ENCODE measurements at regions not wholly inside any gene's neighbourhood (a gene's known extent, or its start where the extent isn't known, plus 50 kb on each side); places are given as distances from the start of the nearest gene placed in this dataset.

DNA sequence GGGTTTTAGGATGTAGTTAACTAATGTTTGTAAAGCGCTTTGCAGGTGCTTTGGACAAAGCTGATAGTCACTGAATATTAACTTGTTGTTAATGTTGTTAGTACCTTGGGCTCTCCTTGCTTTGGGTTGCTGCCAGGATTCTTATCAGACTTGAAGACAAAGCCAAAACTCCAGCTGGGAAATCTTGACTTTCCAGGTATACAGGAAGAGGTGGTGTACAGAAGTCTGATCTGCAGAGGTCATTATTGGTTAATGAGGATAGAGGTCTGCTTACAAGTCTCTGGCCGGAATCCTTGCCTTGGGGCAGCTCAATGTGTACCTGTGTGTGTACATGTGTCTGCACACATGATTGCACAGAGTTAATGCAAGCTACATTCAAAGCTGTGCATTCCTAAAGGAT is 96.0 kb upstream of the POU3F1 start:
- no peak for ATAC-seq

GRCh38 chr1:38141483-38141882 is 94.9 kb upstream of the POU3F1 start:
- intact Hi-C loops (cut with micrococcal nuclease): no loop called here
- no peak overlapping the region for H3K4me2 ChIP-seq (ENCODE audit: low read length)
- no peaks in the 10 kb centered on the region for H3K79me2 ChIP-seq (ENCODE audit: insufficient read depth, low read length)
- peaks cover 8 to 13% of the 10 kb centered on the region in 2 experiments for H3K4me1 ChIP-seq (ENCODE audit: control insufficient read depth in 1 of 2, insufficient read depth in 2 of 2, low read length in 2 of 2)
- H3K36me3 ChIP-seq (ENCODE audit: control insufficient read depth in 1 of 2, insufficient read depth in 2 of 2, low read length in 2 of 2): no peaks in the 10 kb centered on the region
- no peaks in the 10 kb centered on the region for H3K9me3 ChIP-seq (ENCODE audit: control insufficient read depth in 1 of 2, insufficient read depth in 1 of 2, low read depth in 1 of 2, low read length in 2 of 2)
- no TSS peak for BruUV-seq (replicated peaks)
- POLR2A ChIA-PET: no interaction called here
- H3K27ac ChIP-seq (ENCODE audit: low read depth, low read length): no peak overlapping the region
- H3K9me2 ChIP-seq (ENCODE audit: insufficient read depth): no peaks in the 10 kb centered on the region
- CTCF ChIA-PET: no interaction called here
- RAD21 ChIA-PET (ENCODE audit: low non-redundant PET in 1 of 2, low total read pairs in 2 of 2, uncharacterized antibody in 2 of 2, unreplicated experiment in 2 of 2): no interaction called here
- no peak overlapping the region for H3K9ac ChIP-seq (ENCODE audit: low read length)
- no peak overlapping the region for H3K4me3 ChIP-seq (replicated peaks in 1 of 2; ENCODE audit: low read depth in 1 of 2, low read length in 2 of 2)
- H2AFZ ChIP-seq (ENCODE audit: low read depth, low read length, poor library complexity, severe bottlenecking): no peak overlapping the region
- no peak for DNase-seq (ENCODE audit: low read depth, low spot score)
- ATAC-seq: no peak
- H4K20me1 ChIP-seq (ENCODE audit: insufficient read depth): no peaks in the 10 kb centered on the region
- peaks cover 25% of the 10 kb centered on the region; the same call in 1 of the 2 replicates for H3K27me3 ChIP-seq (ENCODE audit: insufficient read depth, low read length)
- no peak for TF ChIP-seq ZFX (IDR thresholded peaks at IDR 0.05)
- no peak for TF ChIP-seq POLR2A (IDR thresholded peaks at IDR 0.05; ENCODE audit: borderline replicate concordance, extremely low read depth, insufficient read depth, insufficient read length)
- TF ChIP-seq FOSL1 (IDR thresholded peaks at IDR 0.05; ENCODE audit: low read depth): no peak
- no peak for TF ChIP-seq CBX3 (IDR thresholded peaks at IDR 0.05; ENCODE audit: low read depth)
- TF ChIP-seq JUND (IDR thresholded peaks at IDR 0.05): no peak
- no peak for TF ChIP-seq ZNF274 (IDR thresholded peaks at IDR 0.05; ENCODE audit: low read depth, low read length)
- TF ChIP-seq, protein P1, sequence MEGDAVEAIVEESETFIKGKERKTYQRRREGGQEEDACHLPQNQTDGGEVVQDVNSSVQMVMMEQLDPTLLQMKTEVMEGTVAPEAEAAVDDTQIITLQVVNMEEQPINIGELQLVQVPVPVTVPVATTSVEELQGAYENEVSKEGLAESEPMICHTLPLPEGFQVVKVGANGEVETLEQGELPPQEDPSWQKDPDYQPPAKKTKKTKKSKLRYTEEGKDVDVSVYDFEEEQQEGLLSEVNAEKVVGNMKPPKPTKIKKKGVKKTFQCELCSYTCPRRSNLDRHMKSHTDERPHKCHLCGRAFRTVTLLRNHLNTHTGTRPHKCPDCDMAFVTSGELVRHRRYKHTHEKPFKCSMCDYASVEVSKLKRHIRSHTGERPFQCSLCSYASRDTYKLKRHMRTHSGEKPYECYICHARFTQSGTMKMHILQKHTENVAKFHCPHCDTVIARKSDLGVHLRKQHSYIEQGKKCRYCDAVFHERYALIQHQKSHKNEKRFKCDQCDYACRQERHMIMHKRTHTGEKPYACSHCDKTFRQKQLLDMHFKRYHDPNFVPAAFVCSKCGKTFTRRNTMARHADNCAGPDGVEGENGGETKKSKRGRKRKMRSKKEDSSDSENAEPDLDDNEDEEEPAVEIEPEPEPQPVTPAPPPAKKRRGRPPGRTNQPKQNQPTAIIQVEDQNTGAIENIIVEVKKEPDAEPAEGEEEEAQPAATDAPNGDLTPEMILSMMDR (IDR thresholded peaks at IDR 0.05 in 2 of 3, conservative IDR thresholded peaks at IDR 0.05 in 1 of 3; ENCODE audit: borderline replicate concordance in 1 of 3, insufficient read depth in 1 of 3, low read depth in 2 of 3, low read length in 2 of 3): no peak
- TF ChIP-seq SRF (IDR thresholded peaks at IDR 0.05; ENCODE audit: low read depth): no peak
- no peak for TF ChIP-seq EGR1 (IDR thresholded peaks at IDR 0.05; ENCODE audit: low read depth)
- TF ChIP-seq, protein P2, sequence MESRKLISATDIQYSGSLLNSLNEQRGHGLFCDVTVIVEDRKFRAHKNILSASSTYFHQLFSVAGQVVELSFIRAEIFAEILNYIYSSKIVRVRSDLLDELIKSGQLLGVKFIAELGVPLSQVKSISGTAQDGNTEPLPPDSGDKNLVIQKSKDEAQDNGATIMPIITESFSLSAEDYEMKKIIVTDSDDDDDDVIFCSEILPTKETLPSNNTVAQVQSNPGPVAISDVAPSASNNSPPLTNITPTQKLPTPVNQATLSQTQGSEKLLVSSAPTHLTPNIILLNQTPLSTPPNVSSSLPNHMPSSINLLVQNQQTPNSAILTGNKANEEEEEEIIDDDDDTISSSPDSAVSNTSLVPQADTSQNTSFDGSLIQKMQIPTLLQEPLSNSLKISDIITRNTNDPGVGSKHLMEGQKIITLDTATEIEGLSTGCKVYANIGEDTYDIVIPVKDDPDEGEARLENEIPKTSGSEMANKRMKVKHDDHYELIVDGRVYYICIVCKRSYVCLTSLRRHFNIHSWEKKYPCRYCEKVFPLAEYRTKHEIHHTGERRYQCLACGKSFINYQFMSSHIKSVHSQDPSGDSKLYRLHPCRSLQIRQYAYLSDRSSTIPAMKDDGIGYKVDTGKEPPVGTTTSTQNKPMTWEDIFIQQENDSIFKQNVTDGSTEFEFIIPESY (IDR thresholded peaks at IDR 0.05; ENCODE audit: extremely low read depth, insufficient replicate concordance, low read length): no peak

More for the DNA sequence above, 96.0 kb upstream of the POU3F1 start:
- Histone ChIP-seq H3K27ac (ENCODE audit: low read depth, low read length) (no peak overlapping the region), H3K4me3 (replicated peaks in 1 of 2; ENCODE audit: low read depth in 1 of 2, low read length in 2 of 2) (no peak overlapping the region), H2AFZ (ENCODE audit: low read depth, low read length, poor library complexity, severe bottlenecking) (no peak overlapping the region), H3K9ac (ENCODE audit: low read length) (no peak overlapping the region), H3K9me2 (ENCODE audit: insufficient read depth) (no peaks in the 10 kb centered on the region), H3K79me2 (ENCODE audit: insufficient read depth, low read length) (no peaks in the 10 kb centered on the region), H3K36me3 (ENCODE audit: control insufficient read depth in 1 of 2, insufficient read depth in 2 of 2, low read length in 2 of 2) (no peaks in the 10 kb centered on the region), H3K9me3 (ENCODE audit: control insufficient read depth in 1 of 2, insufficient read depth in 1 of 2, low read depth in 1 of 2, low read length in 2 of 2) (no peaks in the 10 kb centered on the region), H4K20me1 (ENCODE audit: insufficient read depth) (no peaks in the 10 kb centered on the region), H3K4me1 (ENCODE audit: control insufficient read depth in 1 of 2, insufficient read depth in 2 of 2, low read length in 2 of 2) (peaks cover 8 to 13% of the 10 kb centered on the region in 2 experiments), H3K27me3 (ENCODE audit: insufficient read depth, low read length) (peaks cover 25% of the 10 kb centered on the region; the same call in 1 of the 2 replicates), H3K4me2 (ENCODE audit: low read length) (no peak overlapping the region)
- DNase-seq (ENCODE audit: low read depth, low spot score): no peak
- TF ChIP-seq ZFX (IDR thresholded peaks at IDR 0.05) (no peak), JUND (IDR thresholded peaks at IDR 0.05) (no peak), CBX3 (IDR thresholded peaks at IDR 0.05; ENCODE audit: low read depth) (no peak), YY1 (IDR thresholded peaks at IDR 0.05; ENCODE audit: extremely low read depth, insufficient replicate concordance, low read depth, low read length) (no peak), POLR2AphosphoS5 (IDR thresholded peaks at IDR 0.05; ENCODE audit: low read depth, low read length) (no peak), EZH2 (IDR thresholded peaks at IDR 0.05) (no peak), CEBPB (IDR thresholded peaks at IDR 0.05; ENCODE audit: low read depth) (no peak), SIN3A (IDR thresholded peaks at IDR 0.05; ENCODE audit: low read depth) (no peak), EZH2phosphoT487 (IDR thresholded peaks at IDR 0.05; ENCODE audit: borderline replicate concordance) (no peak), EGR1 (IDR thresholded peaks at IDR 0.05; ENCODE audit: low read depth) (no peak)
- TF ChIP-seq, protein P1 (IDR thresholded peaks at IDR 0.05 in 2 of 3, conservative IDR thresholded peaks at IDR 0.05 in 1 of 3; ENCODE audit: borderline replicate concordance in 1 of 3, insufficient read depth in 1 of 3, low read depth in 2 of 3, low read length in 2 of 3): no peak
- POLR2A ChIA-PET: no interaction called here
- intact Hi-C loops (cut with micrococcal nuclease): no loop called here
- CTCF ChIA-PET: no interaction called here
- BruUV-seq (replicated peaks): no TSS peak
- RAD21 ChIA-PET (ENCODE audit: low non-redundant PET in 1 of 2, low total read pairs in 2 of 2, uncharacterized antibody in 2 of 2, unreplicated experiment in 2 of 2): no interaction called here
